ENCODE measurements at regions not wholly inside any gene's neighbourhood (a gene's known extent, or its start where the extent isn't known, plus 50 kb on each side); places are given as distances from the start of the nearest gene placed in this dataset.

- H3K27me3 Mint-ChIP-seq = peaks cover 4% of the 10 kb centered on the region
- H3K27ac Mint-ChIP-seq = no peak overlapping the region
- H3K4me1 Mint-ChIP-seq = no peaks in the 10 kb centered on the region
- H3K4me3 Mint-ChIP-seq = no peak overlapping the region
- no peaks in the 10 kb centered on the region for H3K36me3 Mint-ChIP-seq
- peaks cover 0 to 1% (median under 1%) of the 10 kb centered on the region in 3 donors for H3K9me3 Mint-ChIP-seq
Measured at GRCh38 chr2:225340923-225341322, 58.6 kb upstream of the NYAP2 start.

- no peak overlapping the region for H3K27ac Mint-ChIP-seq
- no peak overlapping the region for H3K4me3 Mint-ChIP-seq
- peaks cover 4% of the 10 kb centered on the region for H3K27me3 Mint-ChIP-seq
- no peaks in the 10 kb centered on the region for H3K9me3 Mint-ChIP-seq
- H3K4me1 Mint-ChIP-seq = no peaks in the 10 kb centered on the region
- H3K36me3 Mint-ChIP-seq = no peaks in the 10 kb centered on the region
Measured at GRCh38 chr2:225337183-225337582, 62.3 kb upstream of the NYAP2 start.

- no peaks in the 10 kb centered on the region for H3K36me3 Mint-ChIP-seq
- H3K4me3 Mint-ChIP-seq = no peak overlapping the region
- no peak overlapping the region for H3K27ac Mint-ChIP-seq
- no peaks in the 10 kb centered on the region for H3K4me1 Mint-ChIP-seq
- no peaks in the 10 kb centered on the region for H3K9me3 Mint-ChIP-seq
- H3K27me3 Mint-ChIP-seq = peaks cover 4% of the 10 kb centered on the region
Measured at GRCh38 chr2:225334514-225334913, 65.0 kb upstream of the NYAP2 start.

- Mint-ChIP-seq H3K4me1 (no peaks in the 10 kb centered on the region), H3K27ac (no peak overlapping the region), H3K36me3 (peaks cover 2% of the 10 kb centered on the region), H3K9me3 (no peaks in the 10 kb centered on the region), H3K27me3 (peaks cover 3% of the 10 kb centered on the region), H3K4me3 (no peak overlapping the region)
Measured at GRCh38 chr2:225328192-225328591, 71.3 kb upstream of the NYAP2 start.

GRCh38 chr2:225326969-225327368 lies 72.5 kb upstream of the NYAP2 start:
- peaks cover 2% of the 10 kb centered on the region for H3K36me3 Mint-ChIP-seq
- H3K4me3 Mint-ChIP-seq = no peak overlapping the region
- no peak overlapping the region for H3K27ac Mint-ChIP-seq
- H3K4me1 Mint-ChIP-seq = no peaks in the 10 kb centered on the region
- peaks cover 3% of the 10 kb centered on the region for H3K27me3 Mint-ChIP-seq
- H3K9me3 Mint-ChIP-seq = no peaks in the 10 kb centered on the region

GRCh38 chr2:225319872-225320271 lies 79.6 kb upstream of the NYAP2 start:
- Mint-ChIP-seq H3K4me3 (no peak overlapping the region), H3K27ac (no peak overlapping the region), H3K9me3 (peaks cover 0 to 7% (median 1%) of the 10 kb centered on the region in 3 donors), H3K36me3 (no peaks in the 10 kb centered on the region), H3K27me3 (no peaks in the 10 kb centered on the region), H3K4me1 (no peaks in the 10 kb centered on the region)

GRCh38 chr2:225318440-225318839 lies 81.1 kb upstream of the NYAP2 start:
- no peaks in the 10 kb centered on the region for H3K4me1 Mint-ChIP-seq
- no peak overlapping the region for H3K27ac Mint-ChIP-seq
- no peaks in the 10 kb centered on the region for H3K27me3 Mint-ChIP-seq
- peaks cover 0 to 7% (median 1%) of the 10 kb centered on the region in 3 donors for H3K9me3 Mint-ChIP-seq
- H3K4me3 Mint-ChIP-seq = no peak overlapping the region
- no peaks in the 10 kb centered on the region for H3K36me3 Mint-ChIP-seq

GRCh38 chr2:225317186-225317585 lies 82.3 kb upstream of the NYAP2 start:
- Mint-ChIP-seq H3K9me3 (peaks cover 0 to 7% (median 1%) of the 10 kb centered on the region in 3 donors), H3K27ac (no peak overlapping the region), H3K4me1 (no peaks in the 10 kb centered on the region), H3K36me3 (no peaks in the 10 kb centered on the region), H3K4me3 (no peak overlapping the region), H3K27me3 (no peaks in the 10 kb centered on the region)

- peaks cover 2% of the 10 kb centered on the region for H3K36me3 Mint-ChIP-seq
- H3K4me3 Mint-ChIP-seq = no peak overlapping the region
- H3K27me3 Mint-ChIP-seq = peaks cover 3% of the 10 kb centered on the region
- no peaks in the 10 kb centered on the region for H3K4me1 Mint-ChIP-seq
- no peak overlapping the region for H3K27ac Mint-ChIP-seq
- H3K9me3 Mint-ChIP-seq = no peaks in the 10 kb centered on the region
Measured at GRCh38 chr2:225310745-225311144, 88.8 kb upstream of the NYAP2 start.

GRCh38 chr2:225309516-225309915 lies 90.0 kb upstream of the NYAP2 start:
- Mint-ChIP-seq H3K27ac (no peak overlapping the region), H3K36me3 (peaks cover 2% of the 10 kb centered on the region), H3K4me1 (no peaks in the 10 kb centered on the region), H3K27me3 (peaks cover 5% of the 10 kb centered on the region), H3K9me3 (peaks cover 0 to 2% (median 0%) of the 10 kb centered on the region in 3 donors), H3K4me3 (no peak overlapping the region)

GRCh38 chr2:225296951-225297350 lies 102.6 kb upstream of the NYAP2 start:
- peaks cover 5 to 8% (median 6%) of the 10 kb centered on the region in 3 donors for H3K9me3 Mint-ChIP-seq

GRCh38 chr2:225295102-225295501 lies 104.4 kb upstream of the NYAP2 start:
- Mint-ChIP-seq H3K4me1 (no peaks in the 10 kb centered on the region), H3K4me3 (no peak overlapping the region), H3K27ac (no peak overlapping the region), H3K9me3 (peaks cover 0 to 2% (median 0%) of the 10 kb centered on the region in 3 donors), H3K27me3 (peaks cover 4% of the 10 kb centered on the region), H3K36me3 (no peaks in the 10 kb centered on the region)

More at GRCh38 chr2:225296951-225297350, 102.6 kb upstream of the NYAP2 start:
- Mint-ChIP-seq H3K4me3 (no peak overlapping the region), H3K27ac (no peak overlapping the region), H3K4me1 (no peaks in the 10 kb centered on the region), H3K36me3 (no peaks in the 10 kb centered on the region), H3K27me3 (peaks cover 4% of the 10 kb centered on the region)

- Mint-ChIP-seq H3K9me3 (peaks cover 0 to 2% (median 0%) of the 10 kb centered on the region in 3 donors), H3K36me3 (no peaks in the 10 kb centered on the region), H3K27me3 (peaks cover 4% of the 10 kb centered on the region), H3K4me3 (no peak overlapping the region), H3K27ac (no peak overlapping the region), H3K4me1 (no peaks in the 10 kb centered on the region)
Measured at GRCh38 chr2:225293638-225294037, 105.9 kb upstream of the NYAP2 start.

GRCh38 chr2:225290757-225291400 lies 108.6 kb upstream of the NYAP2 start:
- H3K4me3 Mint-ChIP-seq = no peak overlapping the region
- H3K9me3 Mint-ChIP-seq = peaks cover 0 to 2% (median 0%) of the 10 kb centered on the region in 3 donors
- no peaks in the 10 kb centered on the region for H3K4me1 Mint-ChIP-seq
- H3K27ac Mint-ChIP-seq = no peak overlapping the region
- H3K27me3 Mint-ChIP-seq = peaks cover 4% of the 10 kb centered on the region
- no peaks in the 10 kb centered on the region for H3K36me3 Mint-ChIP-seq

GRCh38 chr2:225289659-225290058 lies 109.9 kb upstream of the NYAP2 start:
- Mint-ChIP-seq H3K4me1 (no peaks in the 10 kb centered on the region), H3K36me3 (no peaks in the 10 kb centered on the region), H3K27ac (no peak overlapping the region), H3K9me3 (peaks cover 0 to 2% (median 0%) of the 10 kb centered on the region in 3 donors), H3K27me3 (peaks cover 4% of the 10 kb centered on the region), H3K4me3 (no peak overlapping the region)

- H3K4me1 Mint-ChIP-seq = no peaks in the 10 kb centered on the region
- H3K27ac Mint-ChIP-seq = no peak overlapping the region
- peaks cover 0 to 2% (median 0%) of the 10 kb centered on the region in 3 donors for H3K9me3 Mint-ChIP-seq
- H3K36me3 Mint-ChIP-seq = no peaks in the 10 kb centered on the region
- H3K4me3 Mint-ChIP-seq = no peak overlapping the region
- peaks cover 4% of the 10 kb centered on the region for H3K27me3 Mint-ChIP-seq
Measured at GRCh38 chr2:225288986-225289385, 110.5 kb upstream of the NYAP2 start.

Data from IgD-negative memory B cell (primary cell).